ENCODE measurements at regions not wholly inside any gene's neighbourhood (a gene's known extent, or its start where the extent isn't known, plus 50 kb on each side); places are given as distances from the start of the nearest gene placed in this dataset.

GRCh38 chr4:126242679-126243390 lies 928.1 kb downstream of the FAT4 start:
- no peak for FAIRE-seq

- FAIRE-seq: no peak
Measured at GRCh38 chr4:126247409-126247808, 932.7 kb downstream of the FAT4 start.

GRCh38 chr4:126250006-126250405 lies 935.3 kb downstream of the FAT4 start:
- no peak for FAIRE-seq

GRCh38 chr4:126251169-126251568 lies 936.4 kb downstream of the FAT4 start:
- FAIRE-seq: no peak

GRCh38 chr4:126262665-126263064 lies 947.9 kb downstream of the FAT4 start:
- FAIRE-seq: no peak

- FAIRE-seq: no peak
Measured at GRCh38 chr4:126264839-126265238, 950.1 kb downstream of the FAT4 start.

- FAIRE-seq: no peak
Measured at GRCh38 chr4:126265888-126266287, 951.1 kb downstream of the FAT4 start.

GRCh38 chr4:126267689-126268088 lies 952.9 kb downstream of the FAT4 start:
- no peak for FAIRE-seq

- no peak for FAIRE-seq
Measured at GRCh38 chr4:126268106-126268505, 953.4 kb downstream of the FAT4 start.

- no peak for FAIRE-seq
Measured at GRCh38 chr4:126269106-126269505, 954.4 kb downstream of the FAT4 start.

- FAIRE-seq: no peak
Measured at GRCh38 chr4:126271292-126271691, 956.5 kb downstream of the FAT4 start.

GRCh38 chr4:126273746-126274145 lies 959.0 kb downstream of the FAT4 start:
- no peak for FAIRE-seq

- no peak for FAIRE-seq
Measured at GRCh38 chr4:126291886-126292285, 977.1 kb downstream of the FAT4 start.

GRCh38 chr4:126298271-126298670 lies 983.5 kb downstream of the FAT4 start:
- no peak for FAIRE-seq

- FAIRE-seq: no peak
Measured at GRCh38 chr4:126306152-126306869, 991.6 kb downstream of the FAT4 start.

- no peak for FAIRE-seq
Measured at GRCh38 chr4:126318376-126318775, 1003.6 kb downstream of the FAT4 start.

- FAIRE-seq: no peak
Measured at GRCh38 chr4:126328914-126329313, 1014.2 kb downstream of the FAT4 start.

- FAIRE-seq: no peak
Measured at GRCh38 chr4:126338548-126338947, 1023.8 kb downstream of the FAT4 start.

- no peak for FAIRE-seq
Measured at GRCh38 chr4:126341927-126342326, 1027.2 kb downstream of the FAT4 start.

GRCh38 chr4:126344472-126344871 lies 1029.7 kb downstream of the FAT4 start:
- FAIRE-seq: no peak

GRCh38 chr4:126346654-126347053 lies 1031.9 kb downstream of the FAT4 start:
- FAIRE-seq: no peak

- FAIRE-seq: no peak
Measured at GRCh38 chr4:126354784-126355183, 1040.0 kb downstream of the FAT4 start.

GRCh38 chr4:126358041-126358440 lies 1043.3 kb downstream of the FAT4 start:
- no peak for FAIRE-seq

GRCh38 chr4:126361287-126361686 lies 1046.5 kb downstream of the FAT4 start:
- no peak for FAIRE-seq

Measured in endometrium (tissue), 2 donors.